Naive thymus-derived CD4-positive, alpha-beta T cell (primary cell): ENCODE measurements at regions not wholly inside any gene's neighbourhood (a gene's known extent, or its start where the extent isn't known, plus 50 kb on each side); places are given as distances from the start of the nearest gene placed in this dataset.

ENCODE experiments used
- ATAC-seq: fragments of 150-1000 bp; cut with Tn5 transposase; 2 replicates; pipeline ENCODE4 v1.10.0; 2021; ENCODE audit warnings: mild to moderate bottlenecking, moderate library complexity
- CTCF ChIA-PET: fragments of 350-600 bp; sonication (Branson Sonifier 250); formaldehyde crosslinking; loops from one replicate; lab custom pipeline; 2021; ENCODE audit warnings: antibody characterized with exemption; lab: Charles Lee
- POLR2A ChIA-PET: fragments of 350-600 bp; sonication (Branson Sonifier 250); formaldehyde crosslinking; loops from one replicate; lab custom pipeline; 2021; ENCODE audit warnings: antibody characterized with exemption, inconsistent platforms; lab: Charles Lee
- DNase-seq, 9 donors: peaks; one replicate each; pipeline versions ENCODE4 v3.0.0 to v3.0.0-alpha.2; 2020 to 2022; ENCODE audit warnings: mixed read lengths in 1 of 9
- H3K27ac ChIP-seq: one replicate; pipeline ENCODE4 v1.7.0; 2013; ENCODE audit warnings: mild to moderate bottlenecking, low read depth, low read length, moderate library complexity
- H3K27me3 ChIP-seq, 2 donors: one replicate each; pipeline ENCODE4 v1.7.0; 2013; ENCODE audit warnings: low read length in 2 of 2, mild to moderate bottlenecking in 2 of 2, moderate library complexity in 2 of 2; ENCODE audit not compliant: control insufficient read depth in 2 of 2, insufficient read depth in 2 of 2
- H3K36me3 ChIP-seq, 3 experiments: 1 replicate in 2 of 3; 2 replicates in 1 of 3; pipeline ENCODE4 v1.7.0; 2013; ENCODE audit warnings: low read length in 3 of 3, mild to moderate bottlenecking in 3 of 3, moderate library complexity in 1 of 3; ENCODE audit not compliant: insufficient read depth in 3 of 3, control insufficient read depth in 2 of 3
- H3K4me1 ChIP-seq, 2 donors: one replicate each; pipeline ENCODE4 v1.7.0; 2013; ENCODE audit warnings: low read length in 2 of 2, mild to moderate bottlenecking in 2 of 2, moderate library complexity in 1 of 2; ENCODE audit not compliant: control insufficient read depth in 2 of 2, insufficient read depth in 2 of 2
- H3K4me3 ChIP-seq: 2 replicates; pipeline ENCODE4 v1.7.0; 2013; ENCODE audit warnings: mild to moderate bottlenecking, low read length
- H3K9me3 ChIP-seq, 3 experiments: 1 replicate in 2 of 3; 2 replicates in 1 of 3; pipeline ENCODE4 v1.7.0; 2013; ENCODE audit warnings: low read length in 3 of 3; ENCODE audit not compliant: control insufficient read depth in 2 of 3
- H3K27ac Mint-ChIP-seq, 9 donors: one replicate each; pipeline ENCODE4 v1.8.0; 2020 to 2022; ENCODE audit warnings: mixed read lengths in 9 of 9, mild to moderate bottlenecking in 8 of 9, moderate library complexity in 5 of 9, inconsistent platforms in 2 of 9
- H3K27me3 Mint-ChIP-seq, 5 donors: one replicate each; pipeline ENCODE4 v1.8.0; 2021 to 2022; ENCODE audit warnings: mixed read lengths in 5 of 5, mild to moderate bottlenecking in 1 of 5
- H3K36me3 Mint-ChIP-seq, 5 donors: one replicate each; pipeline ENCODE4 v1.8.0; 2020 to 2022; ENCODE audit warnings: mixed read lengths in 5 of 5, mild to moderate bottlenecking in 3 of 5, inconsistent platforms in 1 of 5
- H3K4me1 Mint-ChIP-seq, 7 donors: one replicate each; pipeline ENCODE4 v1.8.0; 2020 to 2022; ENCODE audit warnings: mixed read lengths in 7 of 7, mild to moderate bottlenecking in 3 of 7, inconsistent platforms in 1 of 7
- H3K4me3 Mint-ChIP-seq, 10 donors: one replicate each; pipeline ENCODE4 v1.8.0; 2020 to 2022; ENCODE audit warnings: mild to moderate bottlenecking in 10 of 10, mixed read lengths in 10 of 10, moderate library complexity in 6 of 10, inconsistent platforms in 2 of 10
- H3K9me3 Mint-ChIP-seq, 11 donors: one replicate each; pipeline ENCODE4 v1.8.0; 2020 to 2022; ENCODE audit warnings: mixed read lengths in 11 of 11, mild to moderate bottlenecking in 4 of 11, inconsistent platforms in 1 of 11, moderate library complexity in 1 of 11
- intact Hi-C, 2 donors: fragments of 100-400 bp; cut with micrococcal nuclease; formaldehyde crosslinking; loops; one replicate each; pipeline ENCODE4 v1.15.1; 2023

DNA sequence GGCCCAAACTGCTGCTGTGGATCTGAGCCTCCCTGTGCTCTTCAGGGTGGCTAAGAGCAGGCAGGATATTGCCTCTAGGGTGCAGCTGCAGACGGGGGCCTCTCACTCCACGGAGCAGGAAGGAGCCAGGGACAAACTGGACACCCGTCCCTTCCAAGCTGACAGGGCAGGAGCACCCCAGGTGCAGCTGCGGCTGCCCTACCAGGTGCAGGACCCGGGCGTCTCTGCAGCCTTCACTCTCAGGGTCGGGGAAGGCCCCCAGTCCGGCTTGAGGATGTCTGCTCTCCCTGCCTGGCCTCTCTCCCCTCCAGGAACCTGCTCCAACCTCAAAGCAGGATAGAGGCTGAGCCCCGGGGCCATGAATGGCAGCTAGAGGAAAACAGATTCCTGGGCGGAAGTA is 1554.9 kb upstream of the CADM2 start:
- Histone ChIP-seq H3K27me3 (no peaks in the 10 kb centered on the region), H3K36me3 (no peaks in the 10 kb centered on the region), H3K4me3 (no peak overlapping the region), H3K27ac (no peak overlapping the region), H3K4me1 (no peaks in the 10 kb centered on the region), H3K9me3 (peaks cover 0 to 9% (median 0%) of the 10 kb centered on the region in 3 experiments)
- POLR2A ChIA-PET: no interaction called here
- peaks cover 0 to 19% (median 12%) of the 10 kb centered on the region in 11 donors for H3K9me3 Mint-ChIP-seq
- H3K36me3 Mint-ChIP-seq: no peaks in the 10 kb centered on the region
- intact Hi-C loops: no loop called here
- H3K27ac Mint-ChIP-seq: no peak overlapping the region
- ATAC-seq (no peak), DNase-seq (no peak)
- CTCF ChIA-PET: no interaction called here
- H3K4me1 Mint-ChIP-seq: no peaks in the 10 kb centered on the region
- H3K4me3 Mint-ChIP-seq: no peak overlapping the region
- H3K27me3 Mint-ChIP-seq: no peaks in the 10 kb centered on the region

DNA sequence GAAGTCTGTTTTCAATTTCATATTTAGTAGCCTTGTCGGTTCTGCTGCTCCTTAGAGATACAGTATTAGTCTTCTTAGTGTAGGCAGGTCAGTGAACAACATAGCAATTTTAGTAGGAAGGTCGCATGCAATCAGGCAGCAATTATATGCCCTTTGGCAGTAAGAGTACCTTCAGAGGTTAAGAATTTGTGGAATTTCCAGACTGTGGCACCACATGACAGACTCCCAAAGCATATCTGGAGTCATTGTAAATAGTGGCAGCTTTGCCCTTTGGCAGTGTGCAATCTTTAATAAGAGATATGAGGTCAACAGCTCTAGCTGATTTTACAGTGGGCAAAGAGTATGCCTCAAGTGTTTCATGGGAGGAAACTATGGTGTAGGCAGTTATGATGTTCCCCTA is 1532.5 kb upstream of the CADM2 start:
- CTCF ChIA-PET: no interaction called here
- Mint-ChIP-seq H3K27me3 (no peaks in the 10 kb centered on the region), H3K4me3 (no peak overlapping the region), H3K9me3 (peaks cover 0 to 16% (median 5%) of the 10 kb centered on the region in 11 donors), H3K4me1 (no peaks in the 10 kb centered on the region), H3K36me3 (no peaks in the 10 kb centered on the region), H3K27ac (no peak overlapping the region)
- Histone ChIP-seq H3K4me1 (no peaks in the 10 kb centered on the region), H3K36me3 (no peaks in the 10 kb centered on the region), H3K27me3 (no peaks in the 10 kb centered on the region), H3K9me3 (no peaks in the 10 kb centered on the region), H3K4me3 (no peak overlapping the region), H3K27ac (no peak overlapping the region)
- ATAC-seq (no peak), DNase-seq (no peak)
- intact Hi-C loops: no loop called here
- POLR2A ChIA-PET: no interaction called here

DNA sequence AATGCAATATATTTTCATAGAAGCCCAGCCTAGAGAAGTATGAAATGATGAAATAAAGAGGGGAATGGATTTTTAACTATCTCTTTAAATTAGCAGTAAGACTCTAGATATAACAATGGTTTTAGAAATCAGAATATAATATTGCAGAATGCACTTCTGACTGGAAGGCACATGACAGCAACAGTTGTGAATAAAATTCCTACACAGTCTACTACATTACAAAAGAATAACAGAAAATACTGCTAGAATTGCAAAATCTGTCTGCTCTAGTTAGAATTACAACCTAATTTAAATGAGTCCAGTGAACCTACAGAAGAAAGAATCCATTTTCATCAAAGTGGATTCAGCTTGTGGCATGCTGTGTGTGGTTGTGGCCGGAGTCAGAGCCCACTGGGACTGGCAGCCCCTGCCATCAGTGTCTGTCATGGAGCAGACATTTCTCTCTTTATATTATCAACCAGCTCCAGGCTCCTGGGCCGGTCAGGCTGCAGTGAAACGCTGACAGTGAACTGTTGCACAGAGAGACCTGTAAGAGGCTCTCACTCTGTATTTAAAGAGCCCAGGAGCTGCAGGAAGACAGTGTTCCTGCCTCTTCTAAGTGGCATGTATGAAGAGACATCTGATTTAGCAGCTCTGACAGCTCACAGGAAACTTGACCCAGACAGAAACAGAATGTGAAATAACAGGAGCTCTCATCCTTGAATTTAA is 1523.8 kb upstream of the CADM2 start:
- ATAC-seq (no peak), DNase-seq (no peak)
- no peaks in the 10 kb centered on the region for H3K27me3 Mint-ChIP-seq
- H3K36me3 Mint-ChIP-seq: no peaks in the 10 kb centered on the region
- peaks cover 0 to 5% (median 0%) of the 10 kb centered on the region in 11 donors for H3K9me3 Mint-ChIP-seq
- Histone ChIP-seq H3K4me1 (no peaks in the 10 kb centered on the region), H3K4me3 (no peak overlapping the region), H3K27me3 (no peaks in the 10 kb centered on the region), H3K9me3 (no peaks in the 10 kb centered on the region), H3K27ac (no peak overlapping the region), H3K36me3 (no peaks in the 10 kb centered on the region)
- H3K27ac Mint-ChIP-seq: no peak overlapping the region
- intact Hi-C loops: no loop called here
- no peak overlapping the region for H3K4me3 Mint-ChIP-seq
- ChIA-PET CTCF (no interaction called here), POLR2A (no interaction called here)
- H3K4me1 Mint-ChIP-seq: no peaks in the 10 kb centered on the region

DNA sequence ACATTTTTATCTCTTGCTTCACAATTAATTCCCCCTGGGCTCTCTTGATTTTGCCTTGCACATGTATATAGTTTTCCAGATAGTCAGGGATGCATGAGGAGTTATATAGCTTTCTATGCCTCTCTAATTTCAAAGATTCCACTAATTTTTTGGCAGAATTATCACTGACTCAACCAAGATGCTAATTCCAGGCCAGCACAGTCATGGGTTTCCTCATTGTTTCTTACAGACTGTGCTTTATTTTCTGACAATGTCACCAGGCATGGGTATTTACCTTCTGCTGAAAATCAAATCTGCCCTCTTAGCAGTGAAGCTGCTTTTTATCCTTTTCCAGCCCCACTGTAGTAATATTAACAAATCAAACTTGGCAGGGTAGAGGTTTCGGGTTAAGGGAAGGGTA is 1520.6 kb upstream of the CADM2 start:
- CTCF ChIA-PET: no interaction called here
- POLR2A ChIA-PET: no interaction called here
- no peaks in the 10 kb centered on the region for H3K4me1 Mint-ChIP-seq
- Histone ChIP-seq H3K27ac (no peak overlapping the region), H3K9me3 (no peaks in the 10 kb centered on the region), H3K27me3 (no peaks in the 10 kb centered on the region), H3K4me1 (no peaks in the 10 kb centered on the region), H3K36me3 (no peaks in the 10 kb centered on the region), H3K4me3 (no peak overlapping the region)
- H3K9me3 Mint-ChIP-seq: peaks cover 0 to 25% (median 7%) of the 10 kb centered on the region in 11 donors
- no peak overlapping the region for H3K4me3 Mint-ChIP-seq
- intact Hi-C loops: no loop called here
- ATAC-seq (no peak), DNase-seq (no peak)
- no peaks in the 10 kb centered on the region for H3K27me3 Mint-ChIP-seq
- no peak overlapping the region for H3K27ac Mint-ChIP-seq
- no peaks in the 10 kb centered on the region for H3K36me3 Mint-ChIP-seq

DNA sequence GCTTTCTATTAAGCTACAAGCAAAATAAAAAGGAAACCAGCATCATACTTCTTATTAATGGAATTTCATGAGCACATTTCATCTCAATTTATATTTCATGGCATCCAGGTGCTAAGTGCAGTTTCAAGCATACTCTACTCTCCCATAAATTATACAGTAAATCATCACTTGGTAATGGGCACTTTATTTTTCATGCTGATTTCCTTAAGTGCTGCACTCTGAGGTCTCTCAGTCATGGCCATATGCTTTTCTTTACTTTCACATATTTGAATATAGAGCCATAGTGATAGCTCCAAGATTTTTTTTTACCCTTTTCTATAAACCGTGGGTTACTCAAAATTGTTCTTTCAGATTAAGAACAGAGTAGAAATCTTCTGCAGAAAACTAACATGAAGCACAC is 1505.7 kb upstream of the CADM2 start:
- Histone ChIP-seq H3K4me1 (no peaks in the 10 kb centered on the region), H3K27ac (no peak overlapping the region), H3K9me3 (no peaks in the 10 kb centered on the region), H3K4me3 (no peak overlapping the region), H3K27me3 (no peaks in the 10 kb centered on the region), H3K36me3 (no peaks in the 10 kb centered on the region)
- no peak overlapping the region for H3K4me3 Mint-ChIP-seq
- ChIA-PET CTCF (no interaction called here), POLR2A (no interaction called here)
- no peak for ATAC-seq
- intact Hi-C loops: no loop called here
- H3K9me3 Mint-ChIP-seq: peaks cover 0 to 11% (median 6%) of the 10 kb centered on the region in 11 donors
- no peaks in the 10 kb centered on the region for H3K4me1 Mint-ChIP-seq
- H3K27me3 Mint-ChIP-seq: no peaks in the 10 kb centered on the region
- DNase-seq: no peak
- H3K27ac Mint-ChIP-seq: no peak overlapping the region
- H3K36me3 Mint-ChIP-seq: no peaks in the 10 kb centered on the region

DNA sequence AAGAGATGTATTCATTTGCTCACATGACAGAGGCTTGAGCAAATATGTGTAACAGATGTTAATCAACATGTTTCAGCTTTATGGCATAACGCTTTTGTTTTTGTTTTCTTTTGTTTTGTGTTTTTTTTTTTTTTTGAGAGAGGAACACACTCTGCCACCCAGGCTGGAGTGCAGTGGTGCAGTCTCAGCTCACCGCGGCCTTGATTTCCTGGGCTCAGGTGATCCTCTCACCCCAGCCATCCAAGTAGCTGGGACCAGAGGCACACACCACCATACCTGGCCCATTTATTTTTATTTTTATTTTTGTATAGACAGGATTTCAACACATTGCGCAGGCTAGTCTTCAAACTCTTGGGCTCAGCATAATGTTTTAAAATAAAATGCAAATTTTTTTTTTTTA is 1504.4 kb upstream of the CADM2 start:
- CTCF ChIA-PET: no interaction called here
- no peak for DNase-seq
- H3K36me3 ChIP-seq: no peaks in the 10 kb centered on the region
- no peak overlapping the region for H3K4me3 Mint-ChIP-seq
- H3K4me1 Mint-ChIP-seq: no peaks in the 10 kb centered on the region
- H3K4me3 ChIP-seq: no peak overlapping the region
- H3K27me3 ChIP-seq: no peaks in the 10 kb centered on the region
- no peaks in the 10 kb centered on the region for H3K9me3 ChIP-seq
- H3K36me3 Mint-ChIP-seq: no peaks in the 10 kb centered on the region
- H3K27me3 Mint-ChIP-seq: no peaks in the 10 kb centered on the region
- H3K27ac Mint-ChIP-seq: no peak overlapping the region
- H3K27ac ChIP-seq: no peak overlapping the region
- POLR2A ChIA-PET: no interaction called here
- H3K9me3 Mint-ChIP-seq: peaks cover 0 to 15% (median 5%) of the 10 kb centered on the region in 11 donors
- no peaks in the 10 kb centered on the region for H3K4me1 ChIP-seq
- intact Hi-C loops: no loop called here
- ATAC-seq: no peak

DNA sequence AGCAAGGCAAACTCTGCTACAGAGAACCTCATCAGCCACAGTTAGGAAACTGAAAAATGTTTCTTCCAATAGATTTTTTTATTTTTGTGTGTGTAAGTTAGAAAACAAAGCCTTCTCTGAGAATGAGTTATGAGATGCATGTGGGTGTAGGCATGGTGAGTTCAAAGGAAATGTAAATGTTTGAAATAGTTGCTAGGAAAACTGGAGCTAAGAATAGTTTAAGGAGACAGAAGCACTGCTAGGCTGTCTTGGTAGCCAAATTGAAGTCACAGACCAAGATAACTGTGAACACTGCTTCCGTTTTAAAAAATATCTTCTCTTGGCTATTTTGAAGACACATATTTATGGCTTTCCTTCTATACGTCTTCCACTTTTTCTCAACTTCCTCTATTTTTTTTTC is 1501.2 kb upstream of the CADM2 start:
- H3K27me3 ChIP-seq: no peaks in the 10 kb centered on the region
- DNase-seq (no peak), ATAC-seq (no peak)
- Mint-ChIP-seq H3K4me1 (no peaks in the 10 kb centered on the region), H3K27ac (no peak overlapping the region), H3K36me3 (no peaks in the 10 kb centered on the region), H3K9me3 (peaks cover 0 to 9% (median 3%) of the 10 kb centered on the region in 11 donors), H3K27me3 (no peaks in the 10 kb centered on the region), H3K4me3 (no peak overlapping the region)
- H3K4me1 ChIP-seq: no peaks in the 10 kb centered on the region
- CTCF ChIA-PET: no interaction called here
- no peak overlapping the region for H3K4me3 ChIP-seq
- POLR2A ChIA-PET: no interaction called here
- H3K36me3 ChIP-seq: no peaks in the 10 kb centered on the region
- no peaks in the 10 kb centered on the region for H3K9me3 ChIP-seq
- H3K27ac ChIP-seq: no peak overlapping the region
- intact Hi-C loops: no loop called here
